NCI-H82 (cell line): ENCODE measurements at regions not wholly inside any gene's neighbourhood (a gene's known extent, or its start where the extent isn't known, plus 50 kb on each side); places are given as distances from the start of the nearest gene placed in this dataset.
"Not testable (repeated sequence)": the region's sequence is repeated elsewhere in the genome, so short reads cannot be mapped to it uniquely, and the experiment has no call there.

ENCODE experiments used
- DNase-seq: peaks from one replicate; lab custom pipeline; 2025; lab: John Stamatoyannopoulos, UW

DNA sequence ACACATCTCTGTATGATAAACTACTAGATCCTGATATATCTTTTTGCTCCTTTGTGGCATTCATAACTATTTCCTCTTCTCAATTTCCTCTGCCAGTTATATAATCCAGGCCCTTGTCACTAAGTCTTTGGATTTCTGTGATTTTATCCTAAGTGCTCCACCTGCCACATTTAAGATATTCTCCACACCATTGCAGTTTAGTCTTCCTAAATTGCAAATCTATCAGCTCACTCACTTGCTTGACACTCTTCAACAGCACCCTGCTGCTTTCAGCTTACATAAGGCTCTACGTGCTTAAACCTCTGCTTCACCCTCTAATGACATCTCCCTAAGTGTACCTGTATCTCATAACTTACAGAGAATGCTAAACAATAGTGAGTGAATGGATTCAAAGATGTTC, 1032.2 kb upstream of the SEL1L start:
- no peak for DNase-seq

DNA sequence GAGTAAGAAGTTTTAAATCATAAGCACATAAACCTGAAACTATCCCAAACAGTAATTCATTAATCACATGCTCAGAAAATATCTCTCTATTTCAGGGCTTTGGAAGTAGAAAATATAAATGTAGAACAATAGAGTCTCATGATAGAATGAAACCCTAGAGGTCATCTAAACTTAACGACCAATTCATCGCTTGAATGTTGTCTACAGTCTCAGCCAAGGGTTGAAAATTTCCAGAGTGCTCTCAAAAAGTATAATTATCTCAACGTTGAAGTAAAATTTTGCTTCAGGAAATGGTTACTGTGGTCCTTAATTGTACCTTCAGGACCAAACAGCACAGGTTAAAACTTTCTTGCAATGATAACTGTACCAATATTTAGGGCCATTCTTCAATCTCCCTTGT, 1053.6 kb upstream of the SEL1L start:
- no peak for DNase-seq

DNA sequence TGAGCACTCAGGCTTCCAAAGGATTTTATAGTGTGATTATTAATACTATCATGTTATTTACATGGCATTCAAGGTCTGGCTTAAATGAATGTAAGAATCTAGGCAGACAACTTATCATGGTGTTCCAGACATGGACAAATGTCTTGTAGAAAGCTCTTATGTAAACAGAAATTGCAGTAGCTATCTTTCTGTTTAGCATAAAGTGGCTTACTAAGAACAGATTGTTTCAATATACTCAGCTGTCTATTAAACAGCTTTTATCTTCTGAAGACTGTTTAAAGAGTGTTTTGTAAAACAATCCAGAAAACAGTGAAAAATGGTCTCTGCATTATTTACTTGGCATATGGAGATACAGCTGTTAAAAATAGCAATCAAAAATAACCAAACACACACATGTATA, 1061.8 kb upstream of the SEL1L start:
- peak; percentile 1 for DNase-seq

DNA sequence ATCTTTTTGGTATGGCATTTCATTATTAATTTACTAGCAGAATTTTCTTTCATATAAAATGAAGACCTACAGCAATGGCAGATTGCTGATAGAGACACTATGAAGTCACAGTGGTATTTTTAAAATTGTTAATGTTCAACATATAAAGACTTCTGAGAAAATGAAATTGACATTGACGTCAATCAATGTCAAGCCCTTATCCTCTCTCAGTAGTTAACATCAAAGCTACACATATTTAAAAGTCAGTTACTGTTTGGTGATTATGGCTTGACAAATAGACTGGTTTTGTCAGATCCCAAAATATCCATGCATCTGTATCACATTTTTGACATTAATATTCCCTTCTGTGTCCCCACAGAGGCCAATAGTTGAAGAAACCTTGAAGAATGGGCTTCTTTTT, 1069.1 kb upstream of the SEL1L start:
- DNase-seq, result no peak

DNA sequence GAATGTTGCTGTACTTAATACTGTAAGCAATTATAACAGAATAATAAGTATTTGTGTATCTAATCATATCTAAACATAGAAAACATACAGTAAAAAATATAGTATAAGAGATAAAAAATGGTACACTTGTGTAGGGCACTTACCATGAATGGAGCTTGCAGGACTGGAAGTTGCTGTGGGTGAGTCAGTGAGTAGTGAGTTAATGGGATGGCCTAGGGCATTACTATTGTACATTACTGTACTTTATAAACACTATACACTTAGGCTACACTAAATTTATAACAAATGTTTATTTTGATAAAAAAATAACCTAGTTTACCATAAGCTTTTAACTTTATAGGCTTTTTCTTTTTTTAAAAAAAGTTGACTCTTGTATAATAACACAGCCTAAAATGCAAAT, 1071.2 kb upstream of the SEL1L start:
- no peak for DNase-seq

DNA sequence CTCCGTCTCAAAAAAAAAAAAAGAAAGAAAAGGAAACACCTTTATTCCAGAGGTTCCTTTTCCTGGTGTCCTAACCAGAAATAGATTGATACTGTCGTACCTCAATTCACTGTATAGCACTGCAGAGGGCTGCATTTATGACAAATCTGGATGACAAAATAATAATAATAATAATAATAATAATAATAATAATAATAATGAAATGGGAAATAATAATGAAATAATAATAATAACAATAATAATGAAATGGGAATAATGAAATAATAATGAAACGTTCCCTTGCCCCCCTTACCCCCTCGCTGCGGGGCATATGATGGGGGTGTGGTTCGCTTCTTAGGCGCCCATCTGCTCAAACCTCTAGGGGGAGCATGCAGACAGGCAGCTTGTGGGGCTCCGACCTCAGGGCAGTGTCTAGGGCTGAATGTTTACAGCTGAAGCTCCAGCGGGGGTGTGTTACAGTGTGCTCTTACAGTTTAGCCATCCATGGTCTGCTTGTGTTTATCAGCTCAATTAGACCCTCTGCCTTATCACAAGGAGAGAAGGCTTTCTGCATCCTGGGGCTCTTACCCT, 1088.3 kb upstream of the SEL1L start:
- DNase-seq, result no peak

DNA sequence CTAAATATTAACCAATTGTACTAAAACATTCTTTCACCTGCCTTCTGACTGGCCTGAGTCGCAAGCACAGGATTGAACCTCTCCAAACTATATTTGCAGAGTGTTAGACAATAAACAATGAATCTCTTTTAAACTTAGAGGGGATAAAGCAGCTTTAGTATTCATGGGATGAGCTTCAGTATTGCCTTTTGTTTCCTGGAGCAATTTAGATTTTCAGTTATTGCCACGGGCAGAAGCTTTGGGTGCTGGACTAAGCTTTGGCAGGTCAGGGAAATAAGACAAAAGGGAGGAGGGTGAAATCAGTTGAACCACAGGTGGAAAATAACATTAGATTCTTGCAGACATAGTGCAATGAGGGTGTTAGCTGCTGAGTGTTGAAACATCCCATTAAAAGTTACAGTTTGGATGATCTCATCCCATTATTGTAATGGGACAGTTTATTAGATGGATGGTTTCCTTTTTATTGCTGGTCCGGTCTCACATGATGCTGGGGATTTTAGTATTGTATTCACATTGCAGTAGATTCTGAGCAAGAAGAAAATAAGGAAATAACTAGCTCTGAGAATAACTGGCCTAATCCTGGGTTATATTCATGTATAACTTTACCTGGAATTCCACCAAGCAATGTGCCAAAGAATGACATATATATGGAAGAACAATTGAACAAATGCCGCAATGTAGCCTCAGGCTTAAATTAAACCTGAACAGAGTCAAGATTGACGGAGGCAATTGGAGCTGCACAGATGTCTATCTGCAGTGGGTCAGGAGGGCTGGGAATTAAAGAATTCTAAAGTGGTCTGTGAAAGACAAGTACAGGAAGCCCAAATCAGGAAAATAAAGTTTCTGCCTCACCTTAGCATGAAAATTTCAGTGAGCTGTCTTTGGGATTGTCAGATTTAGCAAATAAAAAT, 1092.8 kb upstream of the SEL1L start:
- no peak for DNase-seq

DNA sequence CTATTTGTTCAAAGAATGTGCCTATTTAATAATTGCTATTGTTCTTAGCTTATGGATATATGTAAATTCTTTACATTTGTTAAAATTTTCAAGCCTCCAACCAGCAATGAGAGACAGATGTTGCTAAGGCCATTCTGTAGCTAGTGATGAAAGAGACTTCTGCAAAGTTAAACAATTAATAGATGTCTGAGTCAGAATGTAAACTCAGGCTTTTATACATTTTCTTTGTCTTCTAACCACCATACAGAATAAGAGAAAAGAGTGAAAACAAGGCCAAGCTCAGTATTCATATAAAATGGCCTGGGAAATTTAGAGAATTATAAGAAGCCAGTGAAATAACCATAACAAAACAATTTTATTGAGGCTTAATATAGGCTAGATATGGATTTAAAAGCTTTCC, 1102.3 kb upstream of the SEL1L start:
- DNase-seq, result no peak

DNA sequence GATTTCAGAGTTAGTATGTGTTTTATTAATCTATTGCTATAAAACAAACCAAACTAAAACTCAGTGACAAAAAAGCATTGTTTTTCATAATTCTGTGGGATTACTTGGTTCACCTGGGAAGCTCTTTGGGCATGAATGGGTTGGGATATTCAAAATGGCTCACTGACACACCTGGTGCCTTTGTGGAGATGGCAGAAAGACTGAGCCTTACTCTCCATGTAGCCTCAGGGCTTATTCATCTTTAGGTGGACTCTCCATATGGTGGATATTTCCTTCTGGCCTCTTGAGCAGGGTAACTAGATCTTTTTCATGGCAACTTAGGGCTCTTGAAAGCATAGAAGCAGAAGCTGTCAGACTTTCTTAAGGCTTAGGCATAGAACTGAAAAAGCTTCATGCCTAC, 1102.8 kb upstream of the SEL1L start:
- DNase-seq, result no peak

DNA sequence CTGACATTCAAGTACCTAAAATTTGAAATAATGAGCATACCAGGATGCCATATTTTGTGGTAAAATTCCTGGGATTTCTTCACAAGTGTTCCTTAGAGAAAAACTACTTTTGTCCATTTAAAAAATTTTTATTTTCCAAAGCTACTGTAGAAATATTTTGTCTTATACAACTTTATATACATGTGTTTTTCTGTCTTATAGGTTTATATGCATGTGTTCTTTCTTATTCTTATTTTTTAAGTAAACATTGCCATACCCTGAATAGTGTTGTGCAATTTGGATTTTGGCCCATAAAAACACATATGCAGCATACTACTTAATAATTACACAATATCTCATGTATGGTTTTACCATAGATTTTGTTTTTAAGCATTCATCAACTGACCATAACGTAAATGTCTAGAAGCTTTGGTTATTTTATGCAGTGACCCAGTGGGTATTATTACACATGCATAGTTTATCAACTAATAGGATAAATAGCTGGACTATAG, 1107.4 kb upstream of the SEL1L start:
- no peak for DNase-seq

DNA sequence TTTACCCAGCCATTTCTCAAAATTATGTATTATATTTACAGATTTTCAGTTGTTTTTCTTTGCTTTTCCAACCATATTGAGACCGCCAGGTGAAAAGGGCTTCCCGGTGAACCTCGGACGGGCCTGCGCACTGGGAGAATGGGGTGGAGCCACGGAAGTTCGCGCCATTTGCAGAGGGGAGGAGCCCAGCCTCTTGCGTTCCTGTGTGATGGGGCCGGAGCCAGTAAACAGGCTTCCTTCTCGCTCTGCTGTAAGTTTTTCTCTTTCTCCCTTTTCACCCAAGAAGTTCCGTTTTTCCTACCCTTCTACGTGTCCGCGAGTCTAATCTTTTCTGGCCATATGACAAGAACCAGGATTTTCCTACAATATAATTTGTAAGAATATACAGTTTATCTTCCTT, 1108.8 kb upstream of the SEL1L start:
- no peak for DNase-seq

DNA sequence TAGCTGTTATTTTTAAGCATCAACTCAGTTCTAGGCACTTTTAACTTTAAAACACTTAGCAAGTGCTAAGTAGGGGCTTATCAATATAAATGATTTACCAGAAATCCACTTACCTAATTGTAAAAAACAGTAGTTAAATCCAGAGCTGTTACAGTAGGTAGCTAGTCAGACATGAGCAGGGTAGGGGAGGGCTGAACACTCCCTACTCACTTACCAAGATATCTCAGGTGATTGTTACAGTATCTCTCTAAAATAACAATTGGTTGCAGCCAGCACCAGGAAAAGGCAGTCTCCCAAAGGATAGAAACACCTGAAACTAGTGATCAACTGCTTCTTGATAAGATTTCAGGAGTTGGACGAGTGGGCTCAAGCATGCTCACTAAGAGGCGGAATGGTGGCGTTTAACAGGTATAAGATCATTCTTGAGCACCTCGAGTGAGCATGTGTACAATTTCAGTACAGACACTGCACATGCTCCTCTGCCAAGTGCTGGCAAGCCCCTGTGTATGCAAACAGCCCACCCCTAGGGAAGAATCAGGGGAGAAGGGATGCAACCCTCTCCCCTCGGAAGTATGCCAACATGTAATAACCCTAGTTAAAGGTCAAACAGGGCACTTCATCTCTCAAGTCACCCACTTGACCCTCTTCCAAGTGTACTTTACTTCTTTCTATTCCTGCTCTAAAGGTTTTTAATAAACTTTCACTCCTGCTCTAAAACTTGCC, 1113.6 kb upstream of the SEL1L start:
- DNase-seq, result no peak

DNA sequence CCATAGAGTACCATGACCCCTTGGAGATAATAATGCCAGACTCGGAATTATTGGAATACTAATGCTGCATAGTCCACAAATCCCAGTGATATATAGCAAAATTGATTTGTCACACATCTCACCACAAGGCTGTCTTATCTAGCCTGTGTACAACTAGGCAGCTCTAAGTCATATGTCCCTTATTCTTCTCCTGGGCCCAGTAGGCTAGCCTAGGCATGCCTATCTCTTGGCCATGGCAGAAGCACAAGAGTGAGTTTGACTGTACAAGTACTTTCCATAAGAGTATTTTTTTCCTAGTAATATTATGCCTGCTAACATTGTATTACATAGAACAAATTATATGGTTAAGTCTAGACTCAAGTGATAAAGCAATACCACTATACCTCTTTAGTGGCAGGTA, 1122.1 kb upstream of the SEL1L start:
- DNase-seq, result no peak

DNA sequence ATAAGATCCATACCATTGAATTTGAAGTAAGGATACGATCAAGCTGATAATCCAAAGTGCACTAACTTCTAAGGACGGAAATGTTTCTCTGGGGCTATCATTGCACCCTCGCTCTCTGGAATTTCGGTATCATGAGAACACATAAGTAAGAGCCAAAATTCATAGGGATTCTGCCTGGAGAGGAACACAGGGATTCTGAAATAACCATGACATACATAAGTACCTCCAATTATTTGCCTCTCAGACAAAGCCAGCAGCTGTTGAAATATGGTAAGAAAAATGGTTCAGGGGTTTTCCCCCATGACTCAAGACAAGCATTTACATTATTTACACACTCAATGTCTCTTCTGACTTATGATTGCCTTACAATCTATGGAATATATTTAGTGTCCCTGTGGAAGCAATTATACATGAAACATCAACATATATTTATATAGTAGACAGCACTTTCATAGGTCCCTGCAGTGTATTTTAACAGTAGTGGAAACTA, 1123.6 kb upstream of the SEL1L start:
- no peak for DNase-seq

DNA sequence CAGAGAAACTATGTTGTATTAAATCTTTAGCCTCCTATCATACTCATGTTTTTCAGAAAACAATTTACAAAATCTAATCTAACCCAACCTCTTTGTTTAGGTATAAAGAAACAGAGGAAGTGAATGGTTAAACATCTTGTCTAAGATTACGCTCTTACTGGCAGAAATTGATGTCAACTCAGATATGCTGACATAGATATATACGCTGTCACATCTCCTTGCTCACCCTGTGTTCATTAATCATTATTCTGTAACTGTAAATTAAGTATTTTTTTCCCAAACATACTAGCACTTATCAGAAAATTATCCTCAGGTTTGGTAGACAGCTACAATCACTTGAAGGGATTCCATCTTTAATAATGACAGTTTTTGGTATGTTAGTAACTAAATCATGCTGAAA, 1127.6 kb upstream of the SEL1L start:
- no peak for DNase-seq

DNA sequence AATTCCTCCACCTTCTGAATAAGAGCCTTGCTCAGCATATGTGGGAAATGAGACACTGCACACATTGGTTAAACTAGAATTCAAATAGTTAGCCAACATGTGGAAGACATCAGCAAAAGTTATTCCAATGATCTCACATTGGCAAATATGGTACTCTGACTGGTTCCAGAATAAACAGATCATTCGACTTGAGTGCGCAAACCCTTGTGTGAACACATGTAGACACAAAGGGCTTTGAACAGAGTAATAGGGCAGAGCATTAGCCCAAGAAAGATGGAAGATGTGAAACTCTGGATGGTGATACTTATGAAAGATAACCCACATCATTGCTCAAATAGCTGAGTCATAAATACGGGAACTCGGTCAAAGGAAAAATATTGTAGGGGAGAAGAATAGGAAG, 1133.4 kb upstream of the SEL1L start:
- DNase-seq, result no peak

DNA sequence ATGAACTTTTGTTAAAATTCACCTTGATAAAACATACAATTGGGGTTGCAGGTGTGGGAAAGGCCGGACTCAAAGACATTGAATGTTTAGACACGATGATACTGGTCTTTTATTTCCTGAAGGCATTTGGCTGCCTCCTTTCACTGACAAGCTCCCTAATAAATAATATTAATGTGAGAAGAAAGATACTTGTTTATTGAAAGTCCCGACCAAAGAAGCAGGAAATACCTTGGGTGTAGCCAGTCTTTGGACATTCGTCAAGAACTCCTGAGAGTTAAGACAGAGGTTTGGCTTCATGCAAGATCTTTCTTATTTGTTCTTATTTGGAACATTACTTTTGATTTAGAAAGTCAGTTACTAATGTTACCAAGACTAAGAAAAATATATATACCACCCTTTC, 1133.8 kb upstream of the SEL1L start:
- DNase-seq, result no peak

DNA sequence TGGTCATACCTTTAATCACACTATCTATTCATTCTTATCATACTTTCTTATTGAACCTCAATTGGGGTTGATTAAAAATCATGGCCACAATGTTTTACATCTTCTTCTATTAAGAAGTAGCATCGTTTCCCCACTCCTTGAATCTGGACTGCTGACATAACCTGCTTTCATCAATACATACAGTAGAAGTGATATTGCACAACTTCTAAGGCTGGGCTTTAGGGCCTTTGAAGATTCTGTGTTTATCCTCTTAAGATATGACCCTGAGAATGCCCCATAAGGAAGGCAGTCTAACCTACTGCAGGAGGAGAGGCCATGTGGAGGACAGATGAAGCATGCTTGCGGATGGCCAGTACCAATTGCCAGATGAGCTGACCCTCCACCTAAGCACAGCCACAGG, 1142.8 kb upstream of the SEL1L start:
- no peak for DNase-seq

DNA sequence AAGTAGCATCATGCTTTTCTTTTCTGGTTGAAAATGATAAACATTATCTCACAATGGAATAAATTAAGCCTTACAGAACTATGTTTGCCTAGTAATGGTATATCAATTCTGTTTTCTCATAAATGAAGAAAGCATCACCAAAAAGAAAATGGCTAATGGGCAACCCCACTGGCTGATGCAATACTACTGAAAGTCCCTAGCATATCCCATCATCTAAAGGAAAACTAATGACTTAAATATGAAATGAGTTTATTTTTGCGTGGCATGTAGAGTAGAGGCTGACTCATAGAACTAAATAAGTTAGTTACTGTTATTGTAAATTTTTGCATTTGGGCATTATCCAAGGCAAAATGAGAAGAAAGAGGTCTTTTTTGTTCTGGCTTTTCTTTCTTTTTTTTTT, 1156.3 kb upstream of the SEL1L start:
- no peak for DNase-seq

DNA sequence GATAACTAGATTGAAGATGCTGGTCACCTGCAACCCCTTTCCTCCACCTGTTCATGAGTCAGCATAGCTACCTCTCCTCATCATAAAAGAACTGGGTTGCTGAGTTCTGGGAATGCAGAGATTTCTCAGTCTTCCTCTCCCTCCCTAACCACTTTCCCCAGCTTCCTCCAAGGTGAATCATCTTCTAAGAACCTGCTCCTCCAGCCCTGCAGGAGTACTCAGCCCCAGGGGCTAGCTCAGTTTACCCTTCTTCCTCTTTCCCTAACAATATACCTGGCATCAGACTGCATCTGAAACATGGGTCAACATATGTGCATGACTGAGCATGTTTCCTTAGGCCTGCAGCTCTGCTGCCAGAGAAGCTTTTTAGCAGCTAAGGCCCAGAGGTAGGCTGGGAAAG, 1157.5 kb upstream of the SEL1L start:
- DNase-seq, result not testable (repeated sequence)

DNA sequence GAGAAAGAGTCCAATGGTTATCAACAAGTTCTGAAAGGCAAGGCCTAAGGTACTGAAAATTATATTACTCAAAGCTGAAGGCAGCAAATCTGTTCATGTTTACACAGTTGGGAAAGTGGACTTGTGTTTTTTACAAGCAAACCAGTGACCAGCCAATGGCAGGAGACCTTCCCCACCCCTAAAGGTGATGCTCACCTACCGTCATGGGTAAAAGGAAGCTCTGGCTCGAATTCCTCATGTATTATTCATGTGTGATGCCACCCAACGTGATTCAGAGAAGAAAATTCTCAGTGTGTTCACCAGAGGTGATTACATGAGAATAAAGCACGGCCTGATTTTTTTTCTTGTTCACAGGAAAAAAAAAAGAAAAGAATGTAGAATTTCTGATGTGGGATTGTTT, 1161.2 kb upstream of the SEL1L start:
- no peak for DNase-seq

DNA sequence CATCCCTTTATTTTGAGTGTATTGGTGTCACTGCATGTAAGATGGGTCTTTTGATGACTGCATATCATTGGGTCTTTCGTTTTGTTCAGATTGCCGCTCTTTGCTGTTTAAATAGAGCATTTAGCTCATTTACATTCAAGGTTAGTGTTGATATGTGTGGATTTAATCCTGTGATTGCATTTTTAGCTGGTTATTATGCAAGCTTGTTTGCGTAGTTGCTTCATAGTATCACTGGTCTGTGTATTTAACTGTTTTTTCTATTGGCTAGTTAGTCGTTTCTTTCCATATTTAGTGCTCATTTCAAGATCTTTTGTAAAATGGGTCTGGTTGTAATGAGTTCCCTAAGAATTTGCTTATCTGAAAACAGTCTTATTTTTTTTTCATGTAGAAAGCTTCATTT, 1170.6 kb upstream of the SEL1L start:
- no peak for DNase-seq

DNA sequence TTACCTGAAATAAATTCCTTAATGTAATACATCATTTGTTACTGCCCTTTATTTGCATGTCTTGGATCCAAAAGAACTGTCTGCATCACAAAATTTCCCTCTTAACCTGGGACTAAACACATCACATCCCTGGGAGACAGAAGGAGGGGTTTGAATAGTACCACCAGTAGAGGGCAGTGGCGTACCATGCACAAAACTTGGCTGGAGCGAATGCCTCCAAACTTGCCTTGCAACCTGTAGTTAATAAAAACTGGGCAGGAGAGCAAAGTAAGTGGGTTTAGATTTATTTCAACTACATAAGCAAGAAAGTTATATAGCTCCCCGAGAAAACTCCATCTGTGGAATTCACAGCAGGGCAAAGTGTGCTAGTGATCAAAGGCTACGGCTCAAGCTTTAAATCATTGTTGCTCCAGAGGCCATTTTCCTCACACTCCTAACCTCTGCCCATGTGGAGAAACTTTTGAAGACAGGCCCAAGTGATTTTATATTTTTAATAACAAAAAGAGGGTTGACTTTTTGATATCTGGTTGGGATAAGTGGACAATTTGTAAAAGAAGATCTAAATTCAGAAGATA, 1176.7 kb upstream of the SEL1L start:
- DNase-seq, result peak; percentile 82
